Right lobe of liver (tissue), 4 donors: ENCODE measurements at regions not wholly inside any gene's neighbourhood (a gene's known extent, or its start where the extent isn't known, plus 50 kb on each side); places are given as distances from the start of the nearest gene placed in this dataset.

Source experiments
- POLR2A ChIP-seq: fragments of 450-650 bp; IDR thresholded peaks from one replicate; pipeline ENCODE4 v1.6.1; 2017; ENCODE audit warnings: antibody characterized with exemption, mild to moderate bottlenecking
- TF ChIP-seq, protein P1 (sequence below), 4 donors: fragments of 200-600 bp in 3 of 4; fragments of 450-650 bp in 1 of 4; IDR thresholded peaks; one replicate each; pipeline versions ENCODE4 v1.5.1 to v1.8.0; 2016 to 2022; ENCODE audit warnings: antibody characterized with exemption in 4 of 4, mild to moderate bottlenecking in 2 of 4
- donor health status: DM: no; HTN: no; CAD: no.
- donor health status: DM: no; HTN: no; CAD: no.
- donor health status: DM: no; HTN: yes; CAD: no.

DNA sequence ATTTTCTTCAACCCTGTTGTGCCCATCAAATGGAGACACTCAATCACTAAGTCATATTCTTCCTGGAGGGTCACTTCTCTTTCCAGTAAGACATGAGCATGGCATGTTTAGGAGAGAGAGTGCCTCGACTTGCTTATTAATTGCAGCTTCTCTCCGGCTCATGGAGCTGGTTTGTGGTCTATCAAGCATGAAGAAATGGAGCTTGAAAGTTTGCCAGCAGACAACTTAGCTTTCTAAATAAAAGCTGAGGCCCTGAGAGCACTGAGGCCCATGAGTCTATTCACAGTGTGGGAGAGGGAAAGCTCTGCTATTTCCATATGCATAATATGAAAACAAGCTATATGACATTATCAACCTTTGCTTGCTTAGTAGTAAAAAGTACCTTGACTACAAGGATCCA lies 378.5 kb downstream of the FGF9 start:
- TF ChIP-seq, protein P1, sequence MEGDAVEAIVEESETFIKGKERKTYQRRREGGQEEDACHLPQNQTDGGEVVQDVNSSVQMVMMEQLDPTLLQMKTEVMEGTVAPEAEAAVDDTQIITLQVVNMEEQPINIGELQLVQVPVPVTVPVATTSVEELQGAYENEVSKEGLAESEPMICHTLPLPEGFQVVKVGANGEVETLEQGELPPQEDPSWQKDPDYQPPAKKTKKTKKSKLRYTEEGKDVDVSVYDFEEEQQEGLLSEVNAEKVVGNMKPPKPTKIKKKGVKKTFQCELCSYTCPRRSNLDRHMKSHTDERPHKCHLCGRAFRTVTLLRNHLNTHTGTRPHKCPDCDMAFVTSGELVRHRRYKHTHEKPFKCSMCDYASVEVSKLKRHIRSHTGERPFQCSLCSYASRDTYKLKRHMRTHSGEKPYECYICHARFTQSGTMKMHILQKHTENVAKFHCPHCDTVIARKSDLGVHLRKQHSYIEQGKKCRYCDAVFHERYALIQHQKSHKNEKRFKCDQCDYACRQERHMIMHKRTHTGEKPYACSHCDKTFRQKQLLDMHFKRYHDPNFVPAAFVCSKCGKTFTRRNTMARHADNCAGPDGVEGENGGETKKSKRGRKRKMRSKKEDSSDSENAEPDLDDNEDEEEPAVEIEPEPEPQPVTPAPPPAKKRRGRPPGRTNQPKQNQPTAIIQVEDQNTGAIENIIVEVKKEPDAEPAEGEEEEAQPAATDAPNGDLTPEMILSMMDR (IDR thresholded peaks at IDR 0.05) = no peak
- TF ChIP-seq POLR2A = no peak
